ENCODE measurements at regions not wholly inside any gene's neighbourhood (a gene's known extent, or its start where the extent isn't known, plus 50 kb on each side); places are given as distances from the start of the nearest gene placed in this dataset.

DNA sequence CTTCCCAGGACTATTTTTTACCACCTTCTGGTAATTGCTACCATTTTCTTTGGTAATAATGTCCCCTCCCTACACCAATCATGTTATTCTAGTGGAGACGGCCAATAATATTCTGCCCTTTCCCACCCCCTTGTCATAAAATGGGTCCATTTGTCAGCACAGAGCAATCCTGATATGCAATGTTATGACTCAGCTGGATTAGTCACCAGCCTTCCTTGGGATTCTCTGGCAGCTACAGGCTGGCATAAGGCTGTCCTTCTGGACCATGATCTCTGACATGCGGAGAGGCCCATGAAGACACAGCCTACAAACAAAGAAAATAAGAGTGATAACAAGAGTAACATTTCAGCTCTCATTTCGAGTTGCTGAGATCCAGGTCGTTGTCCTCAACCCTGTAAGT is 222.0 kb upstream of the CPNE8 start:
- TF ChIP-seq EP300 (IDR thresholded peaks at IDR 0.05) (no peak), POLR2A (IDR thresholded peaks at IDR 0.05) (no peak)
- TF ChIP-seq, protein P1, sequence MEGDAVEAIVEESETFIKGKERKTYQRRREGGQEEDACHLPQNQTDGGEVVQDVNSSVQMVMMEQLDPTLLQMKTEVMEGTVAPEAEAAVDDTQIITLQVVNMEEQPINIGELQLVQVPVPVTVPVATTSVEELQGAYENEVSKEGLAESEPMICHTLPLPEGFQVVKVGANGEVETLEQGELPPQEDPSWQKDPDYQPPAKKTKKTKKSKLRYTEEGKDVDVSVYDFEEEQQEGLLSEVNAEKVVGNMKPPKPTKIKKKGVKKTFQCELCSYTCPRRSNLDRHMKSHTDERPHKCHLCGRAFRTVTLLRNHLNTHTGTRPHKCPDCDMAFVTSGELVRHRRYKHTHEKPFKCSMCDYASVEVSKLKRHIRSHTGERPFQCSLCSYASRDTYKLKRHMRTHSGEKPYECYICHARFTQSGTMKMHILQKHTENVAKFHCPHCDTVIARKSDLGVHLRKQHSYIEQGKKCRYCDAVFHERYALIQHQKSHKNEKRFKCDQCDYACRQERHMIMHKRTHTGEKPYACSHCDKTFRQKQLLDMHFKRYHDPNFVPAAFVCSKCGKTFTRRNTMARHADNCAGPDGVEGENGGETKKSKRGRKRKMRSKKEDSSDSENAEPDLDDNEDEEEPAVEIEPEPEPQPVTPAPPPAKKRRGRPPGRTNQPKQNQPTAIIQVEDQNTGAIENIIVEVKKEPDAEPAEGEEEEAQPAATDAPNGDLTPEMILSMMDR (IDR thresholded peaks at IDR 0.05) = no peak
